CD4-positive, alpha-beta T cell (primary cell): ENCODE measurements at regions not wholly inside any gene's neighbourhood (a gene's known extent, or its start where the extent isn't known, plus 50 kb on each side); places are given as distances from the start of the nearest gene placed in this dataset.

Source experiments
- ATAC-seq: fragments of 200-7000 bp; cut with Tn5 transposase; one replicate; pipeline ENCODE4 v1.10.0; 2022; ENCODE audit warnings: mild to moderate bottlenecking; ENCODE audit not compliant: poor library complexity
- CTCF ChIA-PET: fragments of 350-600 bp; sonication (Branson Sonifier 250); formaldehyde crosslinking; loops from one replicate; lab custom pipeline; 2021; ENCODE audit warnings: antibody characterized with exemption, inconsistent platforms; lab: Charles Lee
- POLR2A ChIA-PET: fragments of 350-600 bp; sonication (Branson Sonifier 250); formaldehyde crosslinking; loops from one replicate; lab custom pipeline; 2021; ENCODE audit warnings: antibody characterized with exemption, inconsistent platforms; lab: Charles Lee
- DNase-seq, 14 experiments: peaks; one replicate each; pipeline ENCODE4 v3.0.0-alpha.2; 2013 to 2020; ENCODE audit warnings: mixed read lengths in 2 of 14
- H3K27ac ChIP-seq, 2 donors: one replicate each; pipeline versions ENCODE4 v1.5.1 to v1.7.0; 2013; ENCODE audit warnings: low read length in 2 of 2, low read depth in 1 of 2, mild to moderate bottlenecking in 1 of 2
- H3K27me3 ChIP-seq, 2 experiments: 1 replicate in 1 of 2; 2 replicates in 1 of 2; pipeline versions ENCODE4 v1.6.1 to v1.7.0; 2013; ENCODE audit warnings: low read length in 2 of 2, control low read depth in 1 of 2, mild to moderate bottlenecking in 1 of 2, moderate library complexity in 1 of 2; ENCODE audit not compliant: insufficient read depth in 2 of 2, control insufficient read depth in 1 of 2
- H3K36me3 ChIP-seq: one replicate; pipeline ENCODE4 v1.6.1; 2013; ENCODE audit warnings: low read length, control low read depth; ENCODE audit not compliant: insufficient read depth
- H3K4me1 ChIP-seq: one replicate; pipeline ENCODE4 v1.6.1; 2013; ENCODE audit warnings: low read length, control low read depth; ENCODE audit not compliant: insufficient read depth
- H3K4me3 ChIP-seq: one replicate; pipeline ENCODE4 v1.5.1; 2013; ENCODE audit warnings: mild to moderate bottlenecking, low read length, moderate library complexity
- H3K9me3 ChIP-seq, 2 experiments: 1 replicate in 1 of 2; 2 replicates in 1 of 2; pipeline versions ENCODE4 v1.6.1 to v1.7.0; 2013; ENCODE audit warnings: low read length in 2 of 2, mild to moderate bottlenecking in 2 of 2, control low read depth in 1 of 2, moderate library complexity in 1 of 2; ENCODE audit not compliant: control insufficient read depth in 1 of 2, insufficient read depth in 1 of 2
- H3K27ac Mint-ChIP-seq: one replicate; pipeline ENCODE4 v1.8.0; 2020; ENCODE audit warnings: mixed read lengths
- H3K27me3 Mint-ChIP-seq: one replicate; pipeline ENCODE4 v1.8.0; 2021; ENCODE audit warnings: mixed read lengths
- H3K36me3 Mint-ChIP-seq: one replicate; pipeline ENCODE4 v1.8.0; 2021; ENCODE audit warnings: low read depth, mixed read lengths
- H3K4me1 Mint-ChIP-seq: one replicate; pipeline ENCODE4 v1.8.0; 2021; ENCODE audit warnings: low read depth, mixed read lengths
- H3K4me3 Mint-ChIP-seq: one replicate; pipeline ENCODE4 v1.8.0; 2020; ENCODE audit warnings: mild to moderate bottlenecking, mixed read lengths
- H3K9me3 Mint-ChIP-seq: one replicate; pipeline ENCODE4 v1.8.0; 2020; ENCODE audit warnings: mixed read lengths
- CTCF ChIP-seq: fragments of 200-600 bp; IDR thresholded peaks from one replicate; pipeline ENCODE4 v1.8.0; 2022; ENCODE audit warnings: antibody characterized with exemption, mild to moderate bottlenecking
- intact Hi-C, 2 experiments: fragments of 100-400 bp; cut with DNase I in 1 of 2; cut with micrococcal nuclease in 1 of 2; formaldehyde crosslinking; loops; one replicate each; pipeline versions ENCODE4 v1.15.1 to v1.9.0; 2023 to 2025; cut with DNase I, micrococcal nuclease

GRCh38 chr4:19831644-19832285 is 419.9 kb upstream of the SLIT2 start:
- no peak for ATAC-seq
- ChIA-PET CTCF (no interaction called here), POLR2A (no interaction called here)
- Histone ChIP-seq H3K27ac (no peak overlapping the region), H3K4me1 (no peaks in the 10 kb centered on the region), H3K36me3 (no peaks in the 10 kb centered on the region), H3K27me3 (no peaks in the 10 kb centered on the region), H3K9me3 (peaks cover 0 to 4% of the 10 kb centered on the region in 2 experiments), H3K4me3 (no peak overlapping the region)
- H3K27ac Mint-ChIP-seq, result no peak overlapping the region
- no peak for DNase-seq
- no peaks in the 10 kb centered on the region for H3K36me3 Mint-ChIP-seq
- H3K9me3 Mint-ChIP-seq, result peaks cover 3% of the 10 kb centered on the region
- no peak overlapping the region for H3K4me3 Mint-ChIP-seq
- H3K27me3 Mint-ChIP-seq, result no peaks in the 10 kb centered on the region
- intact Hi-C loops, result no loop called here
- no peak for TF ChIP-seq CTCF
- no peaks in the 10 kb centered on the region for H3K4me1 Mint-ChIP-seq

GRCh38 chr4:19829101-19829500 is 422.6 kb upstream of the SLIT2 start:
- Histone ChIP-seq H3K4me3 (no peak overlapping the region), H3K9me3 (peaks cover 0 to 9% of the 10 kb centered on the region in 2 experiments), H3K36me3 (no peaks in the 10 kb centered on the region), H3K27ac (no peak overlapping the region), H3K4me1 (no peaks in the 10 kb centered on the region), H3K27me3 (no peaks in the 10 kb centered on the region)
- TF ChIP-seq CTCF, result no peak
- CTCF ChIA-PET, result no interaction called here
- POLR2A ChIA-PET, result no interaction called here
- Mint-ChIP-seq H3K27ac (no peak overlapping the region), H3K36me3 (no peaks in the 10 kb centered on the region), H3K27me3 (no peaks in the 10 kb centered on the region), H3K4me3 (no peak overlapping the region), H3K4me1 (no peaks in the 10 kb centered on the region), H3K9me3 (peaks cover 5% of the 10 kb centered on the region)
- intact Hi-C loops, result no loop called here
- DNase-seq, result no peak
- ATAC-seq, result no peak

GRCh38 chr4:19823781-19824180 is 427.9 kb upstream of the SLIT2 start:
- DNase-seq, result no peak
- H3K4me1 ChIP-seq, result no peaks in the 10 kb centered on the region
- no peak overlapping the region for H3K27ac ChIP-seq
- ATAC-seq, result no peak
- intact Hi-C loops, result no loop called here
- Mint-ChIP-seq H3K9me3 (peaks cover 5% of the 10 kb centered on the region), H3K4me1 (no peaks in the 10 kb centered on the region), H3K36me3 (no peaks in the 10 kb centered on the region), H3K4me3 (no peak overlapping the region), H3K27me3 (no peaks in the 10 kb centered on the region), H3K27ac (no peak overlapping the region)
- ChIA-PET POLR2A (no interaction called here), CTCF (no interaction called here)
- H3K9me3 ChIP-seq, result peaks cover 0 to 5% of the 10 kb centered on the region in 2 experiments
- no peak overlapping the region for H3K4me3 ChIP-seq
- TF ChIP-seq CTCF, result no peak
- H3K27me3 ChIP-seq, result no peaks in the 10 kb centered on the region
- H3K36me3 ChIP-seq, result no peaks in the 10 kb centered on the region
